DND-41 (cell line): ENCODE measurements at regions not wholly inside any gene's neighbourhood (a gene's known extent, or its start where the extent isn't known, plus 50 kb on each side); places are given as distances from the start of the nearest gene placed in this dataset.

Experiments
- EZH2 ChIP-seq: IDR thresholded peaks from 3 replicates; pipeline ENCODE4 v1.6.1; 2012; ENCODE audit warnings: borderline replicate concordance, low read depth, mild to moderate bottlenecking, moderate library complexity, low read length, inconsistent platforms; ENCODE audit not compliant: severe bottlenecking
- TF ChIP-seq, protein P1 (sequence below): IDR thresholded peaks from 2 replicates; pipeline ENCODE4 v1.5.1; 2012; ENCODE audit warnings: borderline replicate concordance, low read length, moderate library complexity, mild to moderate bottlenecking; ENCODE audit not compliant: poor library complexity, severe bottlenecking; ENCODE audit errors: extremely low read depth

DNA sequence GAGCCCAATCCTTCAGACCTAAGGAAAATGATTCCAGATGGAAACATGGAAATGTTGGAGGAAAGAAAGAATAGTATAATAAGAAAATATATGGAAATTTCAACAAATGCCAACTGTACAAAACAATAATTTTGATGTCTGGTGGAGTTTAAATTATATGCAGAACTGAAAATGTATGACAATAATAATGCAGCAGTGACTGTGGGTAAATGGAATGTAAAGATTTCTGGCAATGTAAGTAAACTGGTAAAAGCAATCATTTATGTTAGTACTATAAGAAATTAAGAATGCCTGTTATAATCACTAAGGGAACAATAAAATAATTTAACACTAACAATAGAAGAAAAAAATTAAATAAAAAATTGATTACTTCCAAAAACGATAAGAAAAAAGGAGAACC lies 89.0 kb downstream of the EDN1 start:
- TF ChIP-seq, protein P1, sequence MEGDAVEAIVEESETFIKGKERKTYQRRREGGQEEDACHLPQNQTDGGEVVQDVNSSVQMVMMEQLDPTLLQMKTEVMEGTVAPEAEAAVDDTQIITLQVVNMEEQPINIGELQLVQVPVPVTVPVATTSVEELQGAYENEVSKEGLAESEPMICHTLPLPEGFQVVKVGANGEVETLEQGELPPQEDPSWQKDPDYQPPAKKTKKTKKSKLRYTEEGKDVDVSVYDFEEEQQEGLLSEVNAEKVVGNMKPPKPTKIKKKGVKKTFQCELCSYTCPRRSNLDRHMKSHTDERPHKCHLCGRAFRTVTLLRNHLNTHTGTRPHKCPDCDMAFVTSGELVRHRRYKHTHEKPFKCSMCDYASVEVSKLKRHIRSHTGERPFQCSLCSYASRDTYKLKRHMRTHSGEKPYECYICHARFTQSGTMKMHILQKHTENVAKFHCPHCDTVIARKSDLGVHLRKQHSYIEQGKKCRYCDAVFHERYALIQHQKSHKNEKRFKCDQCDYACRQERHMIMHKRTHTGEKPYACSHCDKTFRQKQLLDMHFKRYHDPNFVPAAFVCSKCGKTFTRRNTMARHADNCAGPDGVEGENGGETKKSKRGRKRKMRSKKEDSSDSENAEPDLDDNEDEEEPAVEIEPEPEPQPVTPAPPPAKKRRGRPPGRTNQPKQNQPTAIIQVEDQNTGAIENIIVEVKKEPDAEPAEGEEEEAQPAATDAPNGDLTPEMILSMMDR = no peak
- TF ChIP-seq EZH2 = no peak
